ENCODE measurements at regions not wholly inside any gene's neighbourhood (a gene's known extent, or its start where the extent isn't known, plus 50 kb on each side); places are given as distances from the start of the nearest gene placed in this dataset.

GRCh38 chrX:20354505-20354904 lies 87.8 kb upstream of the RPS6KA3 start:
- no peaks in the 10 kb centered on the region for H3K36me3 Mint-ChIP-seq (ENCODE audit: insufficient read depth, unreplicated experiment)
- TF ChIP-seq CTCF (IDR thresholded peaks at IDR 0.05; ENCODE audit: unreplicated experiment), result no peak
- no peak overlapping the region for H3K4me3 Mint-ChIP-seq (ENCODE audit: low read depth, unreplicated experiment)
- intact Hi-C loops (cut with micrococcal nuclease; ENCODE audit: unreplicated experiment), result no loop called here
- no peaks in the 10 kb centered on the region for H3K9me3 Mint-ChIP-seq (ENCODE audit: low read depth, unreplicated experiment)
- CTCF ChIA-PET, result no interaction called here
- no peaks in the 10 kb centered on the region for H3K27me3 Mint-ChIP-seq (ENCODE audit: unreplicated experiment)
- no peak overlapping the region for H3K27ac Mint-ChIP-seq (ENCODE audit: unreplicated experiment)
- no TSS peak for BruUV-seq (replicated peaks)
- no peaks in the 10 kb centered on the region for H3K4me1 Mint-ChIP-seq (ENCODE audit: low read depth, unreplicated experiment)
- no peak for DNase-seq

DNA sequence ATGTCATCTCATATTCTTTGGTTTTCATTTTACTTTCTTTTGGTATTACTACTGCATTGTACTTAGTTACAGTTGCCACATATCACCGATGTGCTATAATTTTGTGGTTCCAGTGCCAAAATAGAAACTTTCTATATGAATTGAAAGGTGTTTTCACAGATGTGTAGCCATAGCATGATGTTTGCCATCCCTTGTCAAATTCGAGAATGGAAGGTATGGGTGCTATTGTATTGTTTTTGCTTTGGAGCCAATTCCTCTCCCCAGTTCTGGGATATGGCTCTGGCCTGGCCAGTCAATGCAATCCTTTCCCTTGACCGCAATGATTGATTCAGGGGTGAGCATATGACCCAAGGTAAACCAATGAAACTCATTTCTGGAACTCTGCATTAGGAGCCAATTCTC lies 86.2 kb upstream of the RPS6KA3 start:
- intact Hi-C loops (cut with micrococcal nuclease; ENCODE audit: unreplicated experiment), result no loop called here
- Mint-ChIP-seq H3K4me3 (ENCODE audit: low read depth, unreplicated experiment) (no peak overlapping the region), H3K36me3 (ENCODE audit: insufficient read depth, unreplicated experiment) (no peaks in the 10 kb centered on the region), H3K27ac (ENCODE audit: unreplicated experiment) (no peak overlapping the region), H3K9me3 (ENCODE audit: low read depth, unreplicated experiment) (no peaks in the 10 kb centered on the region), H3K27me3 (ENCODE audit: unreplicated experiment) (no peaks in the 10 kb centered on the region), H3K4me1 (ENCODE audit: low read depth, unreplicated experiment) (no peaks in the 10 kb centered on the region)
- TF ChIP-seq CTCF (IDR thresholded peaks at IDR 0.05; ENCODE audit: unreplicated experiment), result no peak
- CTCF ChIA-PET, result no interaction called here
- no TSS peak for BruUV-seq (replicated peaks)
- no peak for DNase-seq

- H3K27ac Mint-ChIP-seq (ENCODE audit: unreplicated experiment), result no peak overlapping the region
- CTCF ChIA-PET, result no interaction called here
- DNase-seq, result no peak
- no peak for TF ChIP-seq CTCF (IDR thresholded peaks at IDR 0.05; ENCODE audit: unreplicated experiment)
- H3K36me3 Mint-ChIP-seq (ENCODE audit: insufficient read depth, unreplicated experiment), result no peaks in the 10 kb centered on the region
- H3K4me3 Mint-ChIP-seq (ENCODE audit: low read depth, unreplicated experiment), result no peak overlapping the region
- H3K27me3 Mint-ChIP-seq (ENCODE audit: unreplicated experiment), result no peaks in the 10 kb centered on the region
- no TSS peak for BruUV-seq (replicated peaks)
- H3K4me1 Mint-ChIP-seq (ENCODE audit: low read depth, unreplicated experiment), result no peaks in the 10 kb centered on the region
- intact Hi-C loops (cut with micrococcal nuclease; ENCODE audit: unreplicated experiment), result no loop called here
- no peaks in the 10 kb centered on the region for H3K9me3 Mint-ChIP-seq (ENCODE audit: low read depth, unreplicated experiment)
Observed at GRCh38 chrX:20352504-20352903, 85.8 kb upstream of the RPS6KA3 start.

GRCh38 chrX:20350596-20350995 lies 83.9 kb upstream of the RPS6KA3 start:
- intact Hi-C loops (cut with micrococcal nuclease; ENCODE audit: unreplicated experiment), result no loop called here
- no peaks in the 10 kb centered on the region for H3K9me3 Mint-ChIP-seq (ENCODE audit: low read depth, unreplicated experiment)
- no peaks in the 10 kb centered on the region for H3K4me1 Mint-ChIP-seq (ENCODE audit: low read depth, unreplicated experiment)
- no peaks in the 10 kb centered on the region for H3K36me3 Mint-ChIP-seq (ENCODE audit: insufficient read depth, unreplicated experiment)
- CTCF ChIA-PET, result no interaction called here
- no TSS peak for BruUV-seq (replicated peaks)
- no peak for DNase-seq
- no peak overlapping the region for H3K27ac Mint-ChIP-seq (ENCODE audit: unreplicated experiment)
- TF ChIP-seq CTCF (IDR thresholded peaks at IDR 0.05; ENCODE audit: unreplicated experiment), result no peak
- H3K4me3 Mint-ChIP-seq (ENCODE audit: low read depth, unreplicated experiment), result no peak overlapping the region
- H3K27me3 Mint-ChIP-seq (ENCODE audit: unreplicated experiment), result no peaks in the 10 kb centered on the region

DNA sequence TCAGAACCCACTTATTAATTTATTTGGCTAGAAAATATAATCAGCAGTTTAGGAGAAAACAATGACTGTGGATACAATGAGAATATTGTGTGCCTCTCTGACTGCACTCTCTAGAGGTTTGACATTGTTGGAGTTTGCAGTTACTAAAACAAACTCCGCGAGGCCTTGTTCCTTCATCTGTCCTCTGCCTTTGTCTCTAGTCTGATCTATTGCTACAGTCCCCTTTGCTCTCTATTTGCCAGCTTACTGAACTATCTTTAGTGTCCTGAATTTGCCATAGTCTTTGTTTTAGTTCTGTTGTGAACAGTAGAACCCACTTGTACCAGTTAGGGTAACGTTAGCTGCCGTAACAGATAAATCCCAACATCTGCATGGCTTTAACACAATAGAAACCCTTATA lies 81.4 kb upstream of the RPS6KA3 start:
- Mint-ChIP-seq H3K9me3 (ENCODE audit: low read depth, unreplicated experiment) (peaks cover under 1% of the 10 kb centered on the region), H3K4me3 (ENCODE audit: low read depth, unreplicated experiment) (no peak overlapping the region), H3K27ac (ENCODE audit: unreplicated experiment) (no peak overlapping the region), H3K36me3 (ENCODE audit: insufficient read depth, unreplicated experiment) (no peaks in the 10 kb centered on the region), H3K27me3 (ENCODE audit: unreplicated experiment) (no peaks in the 10 kb centered on the region), H3K4me1 (ENCODE audit: low read depth, unreplicated experiment) (no peaks in the 10 kb centered on the region)
- no TSS peak for BruUV-seq (replicated peaks)
- no peak for DNase-seq
- CTCF ChIA-PET, result no interaction called here
- intact Hi-C loops (cut with micrococcal nuclease; ENCODE audit: unreplicated experiment), result no loop called here
- no peak for TF ChIP-seq CTCF (IDR thresholded peaks at IDR 0.05; ENCODE audit: unreplicated experiment)
